Uterus (tissue), 2 donors: ENCODE measurements at regions not wholly inside any gene's neighbourhood (a gene's known extent, or its start where the extent isn't known, plus 50 kb on each side); places are given as distances from the start of the nearest gene placed in this dataset.

Experiments
- POLR2A ChIP-seq, 2 donors: fragments of 450-650 bp; IDR thresholded peaks; one replicate each; pipeline ENCODE4 v1.6.1; 2016; ENCODE audit warnings: antibody characterized with exemption in 2 of 2, mild to moderate bottlenecking in 1 of 2, moderate library complexity in 1 of 2
- TF ChIP-seq, protein P1 (sequence below), 4 experiments: fragments of 200-600 bp in 2 of 4; fragments of 450-650 bp in 2 of 4; sonication (generic) in 2 of 4; IDR thresholded peaks; one replicate each; pipeline ENCODE4 v1.5.1; 2016 to 2019; ENCODE audit warnings: antibody characterized with exemption in 4 of 4, mild to moderate bottlenecking in 2 of 4, moderate library complexity in 1 of 4

DNA sequence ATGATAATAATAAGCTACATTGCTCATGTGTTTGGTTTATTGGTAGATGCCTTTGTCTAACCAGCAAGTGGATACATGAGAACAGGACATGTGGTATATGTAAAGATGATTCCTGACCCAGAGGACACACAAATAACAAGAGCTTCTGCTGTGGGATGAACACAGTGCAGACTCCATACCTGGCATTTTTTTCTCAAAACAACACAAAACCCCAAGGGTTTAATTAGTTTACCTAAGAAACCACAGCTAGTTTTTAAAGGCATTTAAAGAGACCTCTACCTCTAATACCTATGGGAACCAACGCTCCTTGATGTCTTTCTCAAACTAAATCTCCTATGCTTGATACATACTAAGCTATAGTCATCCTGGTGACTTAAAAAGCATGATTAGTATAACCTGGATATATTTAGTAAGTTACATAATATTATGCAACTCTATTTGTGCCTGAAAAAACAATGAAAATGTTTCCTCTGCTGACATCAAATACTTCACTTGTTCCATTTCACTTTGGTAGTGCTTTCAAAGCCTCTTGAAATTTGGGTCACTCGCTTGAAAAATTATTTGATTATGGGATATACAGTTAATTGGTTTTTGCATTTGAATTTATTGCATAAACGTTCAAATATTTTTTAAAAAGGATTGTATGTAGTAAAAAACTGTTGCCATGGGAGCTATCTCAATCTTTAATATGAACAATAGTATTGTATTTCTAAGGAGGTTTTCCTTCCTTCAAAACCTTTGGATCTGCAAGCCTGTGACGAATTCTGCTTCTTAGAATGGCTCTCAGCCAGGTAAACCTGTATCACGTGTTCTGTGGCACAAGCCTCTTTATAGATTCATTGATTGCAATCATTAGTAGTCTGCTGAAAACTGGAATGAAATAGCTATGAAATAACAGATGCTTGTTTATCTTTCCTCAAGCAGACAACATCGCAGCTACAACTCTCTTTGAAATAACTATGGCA, 233.0 kb upstream of the KCNMB2 start:
- TF ChIP-seq, protein P1, sequence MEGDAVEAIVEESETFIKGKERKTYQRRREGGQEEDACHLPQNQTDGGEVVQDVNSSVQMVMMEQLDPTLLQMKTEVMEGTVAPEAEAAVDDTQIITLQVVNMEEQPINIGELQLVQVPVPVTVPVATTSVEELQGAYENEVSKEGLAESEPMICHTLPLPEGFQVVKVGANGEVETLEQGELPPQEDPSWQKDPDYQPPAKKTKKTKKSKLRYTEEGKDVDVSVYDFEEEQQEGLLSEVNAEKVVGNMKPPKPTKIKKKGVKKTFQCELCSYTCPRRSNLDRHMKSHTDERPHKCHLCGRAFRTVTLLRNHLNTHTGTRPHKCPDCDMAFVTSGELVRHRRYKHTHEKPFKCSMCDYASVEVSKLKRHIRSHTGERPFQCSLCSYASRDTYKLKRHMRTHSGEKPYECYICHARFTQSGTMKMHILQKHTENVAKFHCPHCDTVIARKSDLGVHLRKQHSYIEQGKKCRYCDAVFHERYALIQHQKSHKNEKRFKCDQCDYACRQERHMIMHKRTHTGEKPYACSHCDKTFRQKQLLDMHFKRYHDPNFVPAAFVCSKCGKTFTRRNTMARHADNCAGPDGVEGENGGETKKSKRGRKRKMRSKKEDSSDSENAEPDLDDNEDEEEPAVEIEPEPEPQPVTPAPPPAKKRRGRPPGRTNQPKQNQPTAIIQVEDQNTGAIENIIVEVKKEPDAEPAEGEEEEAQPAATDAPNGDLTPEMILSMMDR (IDR thresholded peaks at IDR 0.05): no peak
- no peak for TF ChIP-seq POLR2A (IDR thresholded peaks at IDR 0.05)
